ENCODE measurements at regions not wholly inside any gene's neighbourhood (a gene's known extent, or its start where the extent isn't known, plus 50 kb on each side); places are given as distances from the start of the nearest gene placed in this dataset.

DNA sequence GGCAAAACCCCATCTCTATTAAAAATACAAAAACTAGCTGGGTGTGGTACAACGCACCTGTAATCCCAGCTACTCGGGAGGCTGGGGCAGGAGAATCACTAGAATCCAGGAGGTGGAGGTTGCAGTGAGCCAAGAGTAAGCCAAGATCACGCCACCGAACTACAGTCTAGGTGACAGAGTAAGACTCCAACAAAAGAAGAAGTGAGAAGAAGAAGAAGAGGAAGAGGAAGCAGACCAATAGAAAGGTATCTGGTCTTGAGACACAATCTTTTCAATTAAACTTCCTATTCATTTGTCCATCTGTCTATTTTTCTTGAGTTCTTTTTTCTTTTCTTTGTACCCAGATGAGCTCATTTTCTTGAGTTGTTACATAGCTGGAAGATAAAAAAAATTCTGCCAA, 55.7 kb upstream of the ACADM start:
- DNase-seq: no peak

DNA sequence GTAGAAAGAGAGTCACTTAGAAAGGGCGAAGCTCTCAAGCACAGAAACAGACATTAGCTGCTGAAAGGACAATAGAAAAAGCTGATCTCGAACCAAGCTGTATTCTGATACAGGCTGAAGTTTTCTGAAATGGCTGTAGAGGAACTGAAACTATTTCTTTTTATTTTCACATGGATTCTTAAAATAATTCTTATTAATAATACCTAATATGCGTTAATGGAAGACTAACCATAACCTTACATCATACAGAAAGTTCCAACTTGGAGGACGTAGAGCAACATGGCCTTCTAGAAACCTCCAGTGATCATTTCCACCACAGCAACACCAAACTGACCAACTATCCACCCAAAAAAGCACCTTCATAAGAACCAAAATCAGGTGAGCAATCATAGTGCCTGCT, 52.8 kb upstream of the ACADM start:
- no peak for DNase-seq

DNA sequence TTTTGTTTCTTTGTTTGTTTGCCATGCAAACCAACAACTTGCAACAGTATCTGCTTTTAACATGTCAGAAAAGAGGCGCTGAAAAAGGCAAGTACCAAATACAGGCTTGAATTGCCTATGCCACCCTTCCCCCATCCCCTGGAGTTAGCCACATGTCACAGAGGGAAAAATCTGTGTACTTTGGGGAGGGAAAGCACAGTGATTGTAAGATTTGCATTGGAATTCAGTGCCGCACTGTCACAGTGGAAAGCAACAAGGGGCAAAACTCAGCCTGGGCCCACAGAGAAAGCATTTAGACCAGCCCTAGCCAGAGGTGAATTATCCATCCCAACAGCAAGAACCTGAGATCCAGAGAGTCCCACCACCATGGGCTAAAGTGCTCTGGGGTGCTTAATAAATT, 52.4 kb upstream of the ACADM start:
- DNase-seq: no peak

- DNase-seq: peak; percentile 73
Observed at GRCh38 chr1:75672528-75673393, 51.7 kb upstream of the ACADM start.

DNA sequence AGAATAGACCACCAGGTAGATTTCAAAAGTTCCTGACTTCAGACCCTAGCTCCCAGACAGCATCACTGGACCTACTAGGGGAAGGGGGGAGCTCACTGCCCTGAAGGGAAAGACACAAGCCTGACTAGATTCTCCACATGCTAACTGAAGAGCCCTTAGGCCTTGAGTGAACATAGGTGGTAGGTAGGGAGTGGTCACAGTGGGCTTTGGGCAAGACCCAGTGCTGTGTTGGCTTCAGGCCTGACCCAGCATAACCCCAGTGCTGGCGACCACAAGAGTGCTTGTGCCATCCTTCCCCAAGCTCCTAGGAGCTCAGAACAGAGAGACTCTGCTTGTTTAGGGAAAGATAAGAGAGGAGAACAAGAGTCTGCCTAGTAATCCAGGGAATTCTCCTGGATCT, 51.1 kb upstream of the ACADM start:
- no peak for DNase-seq

GRCh38 chr1:75673885-75674284, 50.6 kb upstream of the ACADM start:
- DNase-seq: no peak

All from DMS53 (cell line).